RPMI7951 (cell line): ENCODE measurements at regions not wholly inside any gene's neighbourhood (a gene's known extent, or its start where the extent isn't known, plus 50 kb on each side); places are given as distances from the start of the nearest gene placed in this dataset.

Experiments
- DNase-seq: peaks from one replicate; pipeline ENCODE4 v3.0.0-alpha.2; 2012; ENCODE audit warnings: low read depth

- no peak for DNase-seq
Observed at GRCh38 chr9:26061948-26062575, 383.8 kb upstream of the TUSC1 start.

DNA sequence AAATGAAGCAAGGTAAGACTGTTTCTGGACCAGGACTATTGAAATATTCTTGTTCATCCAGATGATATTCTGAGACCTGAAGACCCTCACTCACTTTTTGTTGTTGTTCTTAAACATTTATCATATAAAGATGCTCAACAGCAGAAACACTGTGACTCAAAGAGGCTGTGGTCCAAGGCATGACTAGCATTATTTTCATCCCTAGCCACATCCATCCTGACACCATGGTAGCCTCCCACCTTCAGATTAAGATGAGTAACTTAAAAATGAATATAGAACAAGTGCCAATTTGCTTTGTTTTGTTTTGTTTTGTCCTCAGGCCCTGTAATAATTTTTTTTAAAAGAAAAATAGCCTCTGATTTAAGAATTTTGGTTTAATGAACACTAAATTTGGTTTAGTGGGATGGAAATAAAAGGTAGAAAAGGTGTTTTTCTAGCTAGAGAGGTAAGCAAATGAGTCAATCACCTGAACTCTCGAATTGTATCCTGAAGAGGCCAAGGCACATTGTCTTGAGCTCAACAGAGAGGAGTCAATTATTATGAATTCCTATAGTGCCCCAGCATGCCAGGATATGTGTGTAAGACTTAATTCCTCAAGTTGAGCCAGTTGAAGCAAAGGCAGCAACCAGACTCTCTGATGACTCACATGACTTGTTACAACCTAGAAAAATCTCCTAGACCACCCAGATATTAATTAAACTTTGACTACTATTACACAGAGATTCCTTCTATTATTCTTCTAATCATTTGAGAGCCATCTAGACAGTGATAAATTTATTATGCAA is 380.1 kb upstream of the TUSC1 start:
- DNase-seq = peak; percentile 20

- DNase-seq = no peak
Observed at GRCh38 chr9:26057050-26057449, 378.8 kb upstream of the TUSC1 start.

GRCh38 chr9:26054600-26055520 is 376.6 kb upstream of the TUSC1 start:
- DNase-seq = peak; percentile 28

DNA sequence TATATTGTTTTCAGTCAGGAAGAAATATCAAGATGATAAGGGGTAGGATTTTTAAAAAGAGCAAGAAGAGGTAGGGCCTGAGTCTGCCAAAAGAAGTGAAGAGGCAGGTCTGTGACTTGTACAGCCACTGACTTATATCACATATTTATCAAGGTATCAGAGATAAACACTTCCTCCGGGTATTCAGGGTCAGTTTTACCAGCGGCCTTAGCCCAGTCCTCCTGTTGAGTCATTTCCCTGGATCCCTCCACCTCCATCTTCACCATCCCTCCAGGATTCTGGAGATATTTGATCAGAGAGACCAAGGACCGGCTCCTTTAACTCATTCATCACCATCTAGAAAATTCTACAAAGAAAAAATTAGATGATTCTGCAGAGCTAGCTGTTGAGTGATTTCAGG is 375.7 kb upstream of the TUSC1 start:
- no peak for DNase-seq

DNA sequence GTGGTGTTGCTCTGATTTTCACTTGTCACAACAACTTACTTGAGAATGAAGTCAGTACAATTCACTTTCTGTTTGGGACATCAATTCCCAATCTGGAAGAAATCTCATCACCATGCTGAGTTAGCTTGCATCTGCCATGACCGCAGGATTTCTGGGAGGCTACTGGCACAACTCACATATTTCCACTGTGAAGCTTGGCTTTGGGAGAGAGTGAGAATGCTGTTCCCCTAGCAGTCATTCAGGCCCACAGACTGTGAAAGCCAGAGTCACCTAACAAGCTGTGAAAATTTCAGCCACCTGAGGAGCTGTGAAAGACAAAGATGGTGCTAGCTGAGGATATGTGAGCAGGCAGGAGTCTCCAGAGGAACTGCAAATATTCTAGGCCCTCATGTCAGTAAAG is 365.2 kb upstream of the TUSC1 start:
- DNase-seq = peak; percentile 57

GRCh38 chr9:26034786-26035185 is 356.5 kb upstream of the TUSC1 start:
- no peak for DNase-seq

- DNase-seq = peak; percentile 52
Observed at GRCh38 chr9:26033336-26033735, 355.1 kb upstream of the TUSC1 start.

- DNase-seq = no peak
Observed at GRCh38 chr9:26026423-26027100, 348.3 kb upstream of the TUSC1 start.

GRCh38 chr9:26013199-26013598 is 335.0 kb upstream of the TUSC1 start:
- peak; percentile 41 for DNase-seq

GRCh38 chr9:26012797-26013196 is 334.6 kb upstream of the TUSC1 start:
- peak; percentile 77 for DNase-seq

- DNase-seq = peak; percentile 32
Observed at GRCh38 chr9:25994605-25995004, 316.4 kb upstream of the TUSC1 start.

- peak; percentile 42 for DNase-seq
Observed at GRCh38 chr9:25990376-25990775, 312.1 kb upstream of the TUSC1 start.

DNA sequence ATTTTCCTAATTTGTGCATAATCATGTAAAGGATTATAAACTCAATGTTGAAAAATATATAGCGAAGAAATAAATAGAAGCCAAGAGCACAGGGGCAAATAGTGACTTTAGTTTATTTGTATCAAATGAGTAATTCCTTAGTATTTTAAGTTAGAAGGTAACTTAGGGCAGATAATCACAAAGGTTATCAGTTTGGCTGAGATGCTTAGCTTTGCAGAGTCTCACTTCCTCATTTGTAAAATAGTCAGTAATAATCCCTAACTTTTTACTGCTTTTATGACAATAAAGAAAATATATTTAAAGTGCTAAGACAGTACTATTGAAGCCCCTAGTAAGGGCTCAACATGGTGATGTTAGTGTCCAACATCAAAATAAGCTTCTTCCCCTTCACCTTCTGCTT is 297.4 kb upstream of the TUSC1 start:
- no peak for DNase-seq

DNA sequence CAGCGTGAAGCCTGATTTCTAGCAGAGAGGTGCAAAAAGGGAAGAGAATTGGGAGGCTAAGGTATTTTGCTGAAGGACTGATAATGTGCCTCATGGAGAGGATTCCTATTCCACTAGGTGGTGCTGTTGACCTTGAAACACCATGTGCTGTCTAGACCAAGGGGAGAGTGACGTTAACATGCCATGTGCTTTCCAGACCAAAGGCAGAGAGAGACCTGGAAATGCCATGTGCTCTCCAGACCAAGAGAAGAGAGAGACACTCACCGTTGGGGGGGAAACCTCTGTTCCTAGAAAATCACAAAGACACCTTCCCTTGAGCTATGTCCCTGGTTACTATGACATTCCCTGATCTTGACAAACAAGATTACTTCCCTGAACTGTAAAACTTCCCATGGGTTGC is 286.0 kb upstream of the TUSC1 start:
- peak; percentile 82 for DNase-seq

DNA sequence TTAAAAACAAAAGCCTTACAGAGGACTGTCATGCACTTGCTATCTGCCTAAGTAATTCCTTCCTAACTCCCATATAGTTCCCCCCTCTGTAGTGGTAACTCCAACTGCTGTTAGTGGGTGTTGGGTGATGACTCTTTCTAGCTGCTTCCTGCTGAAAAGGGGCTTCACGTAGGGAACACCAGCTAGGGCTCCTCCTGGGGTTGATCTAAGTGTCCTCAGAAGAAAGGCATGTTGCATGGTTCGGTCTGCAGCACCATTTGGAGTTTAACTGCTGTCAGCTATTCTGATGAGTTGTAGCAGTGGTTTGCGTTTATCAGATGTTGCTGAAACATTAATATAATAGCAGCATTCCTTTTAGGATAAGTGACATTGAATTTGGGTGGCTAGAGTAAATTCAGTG is 281.9 kb upstream of the TUSC1 start:
- no peak for DNase-seq

GRCh38 chr9:25954209-25954608 is 276.0 kb upstream of the TUSC1 start:
- DNase-seq = no peak

DNA sequence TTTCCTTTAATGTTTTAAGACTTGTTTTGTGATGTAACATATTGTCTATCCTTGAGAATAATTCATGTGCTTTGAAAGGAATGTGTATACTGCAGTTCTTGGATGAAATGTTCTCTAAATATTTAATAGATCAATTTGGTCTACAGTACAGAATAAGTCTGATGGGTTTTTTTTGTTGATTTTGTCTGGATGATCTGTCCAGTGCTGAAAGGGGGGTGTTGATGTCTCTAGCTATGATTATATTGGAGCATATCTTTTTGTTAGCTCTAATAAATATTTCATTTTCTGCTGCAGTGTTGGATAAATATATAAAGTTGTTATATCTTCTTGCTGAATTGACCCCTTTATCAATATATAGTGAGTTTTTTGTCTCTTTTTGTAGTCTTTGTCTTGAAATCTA is 269.9 kb upstream of the TUSC1 start:
- no peak for DNase-seq

- DNase-seq = no peak
Observed at GRCh38 chr9:25939126-25939525, 260.9 kb upstream of the TUSC1 start.

- no peak for DNase-seq
Observed at GRCh38 chr9:25936031-25936430, 257.8 kb upstream of the TUSC1 start.

GRCh38 chr9:25935188-25935587 is 256.9 kb upstream of the TUSC1 start:
- no peak for DNase-seq

GRCh38 chr9:25918761-25919160 is 240.5 kb upstream of the TUSC1 start:
- no peak for DNase-seq
